WTC11 (cell line): ENCODE measurements at regions not wholly inside any gene's neighbourhood (a gene's known extent, or its start where the extent isn't known, plus 50 kb on each side); places are given as distances from the start of the nearest gene placed in this dataset.

Experiments
- ATAC-seq: fragments of 200-7000 bp; cut with Tn5 transposase; 2 replicates; pipeline ENCODE4 v1.10.0; 2021; ENCODE audit warnings: mild to moderate bottlenecking, moderate library complexity
- CTCF ChIA-PET: fragments of 300-600 bp; sonication (Branson Sonifier 250); formaldehyde crosslinking; loops from one replicate; lab custom pipeline; 2021; ENCODE audit warnings: antibody characterized with exemption; lab: Charles Lee
- POLR2A ChIA-PET: fragments of 350-600 bp; sonication (Branson Sonifier 250); formaldehyde crosslinking; loops from one replicate; lab custom pipeline; 2021; ENCODE audit warnings: antibody characterized with exemption; lab: Charles Lee
- DNase-seq: peaks from one replicate; pipeline ENCODE4 v3.0.0; 2021; ENCODE audit warnings: low spot score
- H3K27ac Mint-ChIP-seq: 2 replicates; pipeline ENCODE4 v1.8.0; 2021; ENCODE audit warnings: mixed read lengths
- H3K27me3 Mint-ChIP-seq: 2 replicates; pipeline ENCODE4 v1.8.0; 2021; ENCODE audit warnings: low read depth, mild to moderate bottlenecking, moderate library complexity, mixed read lengths
- H3K36me3 Mint-ChIP-seq: 2 replicates; pipeline ENCODE4 v1.8.0; 2021; ENCODE audit warnings: mixed read lengths
- H3K4me1 Mint-ChIP-seq: 2 replicates; pipeline ENCODE4 v1.8.0; 2022; ENCODE audit warnings: mixed read lengths
- H3K4me3 Mint-ChIP-seq: 2 replicates; pipeline ENCODE4 v1.8.0; 2021; ENCODE audit warnings: mild to moderate bottlenecking, moderate library complexity, mixed read lengths
- H3K9me3 Mint-ChIP-seq: 2 replicates; pipeline ENCODE4 v1.8.0; 2021; ENCODE audit warnings: mixed read lengths
- CBFB ChIP-seq: sonication (generic); formaldehyde crosslinking; IDR thresholded peaks from 2 replicates; pipeline ENCODE4 v1.8.1; 2022; ENCODE audit warnings: mild to moderate bottlenecking, low read depth, missing genetic modification reagents
- CREM ChIP-seq: sonication (generic); formaldehyde crosslinking; IDR thresholded peaks from 2 replicates; pipeline ENCODE4 v1.8.1; 2022; ENCODE audit warnings: mild to moderate bottlenecking, missing genetic modification reagents, moderate library complexity
- GRHL2 ChIP-seq: fragments of 250-450 bp; sonication (Bioruptor Pico); IDR thresholded peaks from 2 replicates; pipeline ENCODE4 v1.8.0; 2022; ENCODE audit warnings: mild to moderate bottlenecking, moderate library complexity; ENCODE audit not compliant: insufficient replicate concordance, severe bottlenecking
- IRF2 ChIP-seq: sonication (generic); formaldehyde crosslinking; IDR thresholded peaks from 2 replicates; pipeline ENCODE4 v1.8.0; 2022; ENCODE audit warnings: low read depth, missing genetic modification reagents, borderline replicate concordance
- MLX ChIP-seq: sonication (generic); formaldehyde crosslinking; IDR thresholded peaks from 2 replicates; pipeline ENCODE4 v1.8.1; 2023; ENCODE audit warnings: mild to moderate bottlenecking, missing genetic modification reagents, moderate library complexity
- MXD4 ChIP-seq: fragments of 250-450 bp; sonication (Bioruptor Pico); IDR thresholded peaks from 2 replicates; pipeline ENCODE4 v1.8.0; 2021; ENCODE audit warnings: mild to moderate bottlenecking, moderate library complexity, borderline replicate concordance
- MYBL2 ChIP-seq: sonication (generic); formaldehyde crosslinking; IDR thresholded peaks from 2 replicates; pipeline ENCODE4 v1.8.1; 2023; ENCODE audit warnings: mild to moderate bottlenecking, moderate library complexity, missing genetic modification reagents
- NR1H2 ChIP-seq: sonication (generic); formaldehyde crosslinking; IDR thresholded peaks from 2 replicates; pipeline ENCODE4 v1.9.0; 2021; ENCODE audit warnings: mild to moderate bottlenecking, moderate library complexity, missing genetic modification reagents
- NR3C1 ChIP-seq: sonication (generic); formaldehyde crosslinking; conservative IDR thresholded peaks from 2 replicates; pipeline ENCODE4 v1.8.1; 2023; ENCODE audit warnings: low read depth, mild to moderate bottlenecking, missing genetic modification reagents
- OVOL2 ChIP-seq: fragments of 250-450 bp; sonication (Bioruptor Pico); IDR thresholded peaks from 2 replicates; pipeline ENCODE4 v1.9.0; 2021; ENCODE audit warnings: mild to moderate bottlenecking, borderline replicate concordance
- TEAD4 ChIP-seq: sonication (generic); formaldehyde crosslinking; IDR thresholded peaks from 2 replicates; pipeline ENCODE4 v1.8.0; 2022; ENCODE audit warnings: mild to moderate bottlenecking, missing genetic modification reagents
- TP53 ChIP-seq: sonication (generic); formaldehyde crosslinking; IDR thresholded peaks from 2 replicates; pipeline ENCODE4 v1.8.1; 2023; ENCODE audit warnings: mild to moderate bottlenecking, missing genetic modification reagents
- USF2 ChIP-seq: sonication (generic); formaldehyde crosslinking; IDR thresholded peaks from 2 replicates; pipeline ENCODE4 v1.8.1; 2023; ENCODE audit warnings: mild to moderate bottlenecking, missing genetic modification reagents, moderate library complexity
- ZNF232 ChIP-seq: sonication (generic); formaldehyde crosslinking; IDR thresholded peaks from 2 replicates; pipeline ENCODE4 v1.8.0; 2022; ENCODE audit warnings: mild to moderate bottlenecking, missing genetic modification reagents
- ZNF281 ChIP-seq: sonication (generic); formaldehyde crosslinking; IDR thresholded peaks from 2 replicates; pipeline ENCODE4 v1.8.0; 2023; ENCODE audit warnings: mild to moderate bottlenecking, missing genetic modification reagents
- ZNF423 ChIP-seq: fragments of 250-450 bp; sonication (Bioruptor Pico); IDR thresholded peaks from 2 replicates; pipeline ENCODE4 v2.1.2; 2022; ENCODE audit warnings: mild to moderate bottlenecking, moderate library complexity
- TF ChIP-seq, protein P1 (sequence below): sonication (generic); formaldehyde crosslinking; IDR thresholded peaks from 2 replicates; pipeline ENCODE4 v1.8.1; 2023; ENCODE audit warnings: mild to moderate bottlenecking, missing genetic modification reagents
- TF ChIP-seq, protein P2 (sequence below): fragments of 250-450 bp; sonication (Bioruptor Pico); IDR thresholded peaks from 2 replicates; pipeline ENCODE4 v1.9.0; 2021; ENCODE audit warnings: moderate library complexity, mild to moderate bottlenecking, inconsistent platforms, borderline replicate concordance
- TF ChIP-seq, protein P3 (sequence below): sonication (generic); formaldehyde crosslinking; IDR thresholded peaks from 2 replicates; pipeline ENCODE4 v1.8.0; 2022; ENCODE audit warnings: mild to moderate bottlenecking, missing genetic modification reagents

DNA sequence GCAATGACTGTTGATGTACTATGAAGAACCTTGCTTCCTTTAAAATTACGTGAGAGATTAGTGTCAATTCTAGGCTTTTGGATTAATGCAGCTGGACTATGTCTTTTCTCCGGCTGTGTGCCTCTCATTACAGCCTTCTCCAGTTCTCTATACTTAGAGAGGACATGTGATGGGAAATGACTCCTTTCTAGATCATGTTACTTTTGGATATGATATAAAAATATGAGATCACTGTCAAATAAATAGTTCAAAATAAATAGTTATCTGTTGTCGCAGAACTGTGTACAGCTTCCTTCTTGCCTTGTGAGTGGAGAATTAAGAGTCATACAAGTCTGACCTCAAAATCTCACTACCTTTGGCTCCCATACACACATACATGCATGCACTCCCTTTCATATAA, 592.4 kb downstream of the DIPK2A start (continued):
- TF ChIP-seq IRF2 (no peak), NR3C1 (CRISPR knock-in tag) (no peak), ZNF423 (no peak), ZNF232 (CRISPR knock-in tag) (no peak), CBFB (no peak), GRHL2 (no peak), TP53 (CRISPR knock-in tag) (no peak)

DNA sequence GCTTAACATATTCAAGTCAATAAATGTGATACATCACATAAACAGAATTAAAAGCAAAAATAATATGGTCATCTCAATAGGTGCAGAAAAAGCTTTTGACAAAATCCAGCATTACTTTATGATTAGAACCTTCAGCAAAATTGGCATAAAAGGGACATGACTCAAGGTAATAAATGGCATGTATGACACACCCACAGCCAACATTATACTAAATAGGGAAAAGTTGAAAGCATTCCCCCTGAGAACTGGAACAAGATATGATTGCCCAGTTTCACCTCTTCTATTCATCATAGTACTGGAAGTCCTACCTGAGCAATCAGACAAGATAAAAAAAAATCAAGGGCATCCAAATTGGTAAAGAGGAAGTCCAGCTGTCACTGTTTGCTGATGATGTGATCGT, 594.7 kb downstream of the DIPK2A start:
- H3K9me3 Mint-ChIP-seq = peaks cover 8% of the 10 kb centered on the region; the same call in 1 of the 2 replicates
- H3K4me1 Mint-ChIP-seq = no peaks in the 10 kb centered on the region
- ChIA-PET CTCF (no interaction called here), POLR2A (no interaction called here)
- H3K27ac Mint-ChIP-seq = no peak overlapping the region
- no peak overlapping the region for H3K4me3 Mint-ChIP-seq
- TF ChIP-seq TP53 (CRISPR knock-in tag) (no peak), TEAD4 (CRISPR knock-in tag) (no peak), MLX (CRISPR knock-in tag) (no peak)
- TF ChIP-seq, protein P1, sequence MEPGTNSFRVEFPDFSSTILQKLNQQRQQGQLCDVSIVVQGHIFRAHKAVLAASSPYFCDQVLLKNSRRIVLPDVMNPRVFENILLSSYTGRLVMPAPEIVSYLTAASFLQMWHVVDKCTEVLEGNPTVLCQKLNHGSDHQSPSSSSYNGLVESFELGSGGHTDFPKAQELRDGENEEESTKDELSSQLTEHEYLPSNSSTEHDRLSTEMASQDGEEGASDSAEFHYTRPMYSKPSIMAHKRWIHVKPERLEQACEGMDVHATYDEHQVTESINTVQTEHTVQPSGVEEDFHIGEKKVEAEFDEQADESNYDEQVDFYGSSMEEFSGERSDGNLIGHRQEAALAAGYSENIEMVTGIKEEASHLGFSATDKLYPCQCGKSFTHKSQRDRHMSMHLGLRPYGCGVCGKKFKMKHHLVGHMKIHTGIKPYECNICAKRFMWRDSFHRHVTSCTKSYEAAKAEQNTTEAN (CRISPR knock-in tag) = no peak
- no peak for ATAC-seq
- no peak for DNase-seq
- H3K36me3 Mint-ChIP-seq = no peaks in the 10 kb centered on the region
- H3K27me3 Mint-ChIP-seq = no peaks in the 10 kb centered on the region

GRCh38 chr3:144569651-144570050, 598.0 kb downstream of the DIPK2A start:
- Mint-ChIP-seq H3K4me3 (no peak overlapping the region), H3K27ac (no peak overlapping the region), H3K4me1 (no peaks in the 10 kb centered on the region), H3K9me3 (peaks cover 8% of the 10 kb centered on the region; the same call in 1 of the 2 replicates), H3K27me3 (no peaks in the 10 kb centered on the region), H3K36me3 (no peaks in the 10 kb centered on the region)
- ChIA-PET POLR2A (no interaction called here), CTCF (no interaction called here)
- ATAC-seq = no peak
- DNase-seq = no peak
- TF ChIP-seq MYBL2 (CRISPR knock-in tag) = no peak
- TF ChIP-seq, protein P2, sequence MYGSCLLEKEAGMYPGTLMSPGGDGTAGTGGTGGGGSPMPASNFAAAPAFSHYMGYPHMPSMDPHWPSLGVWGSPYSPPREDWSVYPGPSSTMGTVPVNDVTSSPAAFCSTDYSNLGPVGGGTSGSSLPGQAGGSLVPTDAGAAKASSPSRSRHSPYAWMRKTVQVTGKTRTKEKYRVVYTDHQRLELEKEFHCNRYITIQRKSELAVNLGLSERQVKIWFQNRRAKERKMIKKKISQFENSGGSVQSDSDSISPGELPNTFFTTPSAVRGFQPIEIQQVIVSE (CRISPR knock-in tag) = no peak
- no peak for TF ChIP-seq TEAD4 (CRISPR knock-in tag)
- no peak for TF ChIP-seq TP53 (CRISPR knock-in tag)
- TF ChIP-seq, protein P3, sequence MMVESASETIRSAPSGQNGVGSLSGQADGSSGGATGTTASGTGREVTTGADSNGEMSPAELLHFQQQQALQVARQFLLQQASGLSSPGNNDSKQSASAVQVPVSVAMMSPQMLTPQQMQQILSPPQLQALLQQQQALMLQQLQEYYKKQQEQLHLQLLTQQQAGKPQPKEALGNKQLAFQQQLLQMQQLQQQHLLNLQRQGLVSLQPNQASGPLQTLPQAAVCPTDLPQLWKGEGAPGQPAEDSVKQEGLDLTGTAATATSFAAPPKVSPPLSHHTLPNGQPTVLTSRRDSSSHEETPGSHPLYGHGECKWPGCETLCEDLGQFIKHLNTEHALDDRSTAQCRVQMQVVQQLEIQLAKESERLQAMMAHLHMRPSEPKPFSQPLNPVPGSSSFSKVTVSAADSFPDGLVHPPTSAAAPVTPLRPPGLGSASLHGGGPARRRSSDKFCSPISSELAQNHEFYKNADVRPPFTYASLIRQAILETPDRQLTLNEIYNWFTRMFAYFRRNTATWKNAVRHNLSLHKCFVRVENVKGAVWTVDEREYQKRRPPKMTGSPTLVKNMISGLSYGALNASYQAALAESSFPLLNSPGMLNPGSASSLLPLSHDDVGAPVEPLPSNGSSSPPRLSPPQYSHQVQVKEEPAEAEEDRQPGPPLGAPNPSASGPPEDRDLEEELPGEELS (CRISPR knock-in tag) = no peak
- no peak for TF ChIP-seq ZNF281 (CRISPR knock-in tag)
- TF ChIP-seq OVOL2 (CRISPR knock-in tag) = no peak
- TF ChIP-seq USF2 (CRISPR knock-in tag) = no peak
- no peak for TF ChIP-seq IRF2
- TF ChIP-seq NR1H2 (CRISPR knock-in tag) = no peak
- no peak for TF ChIP-seq CREM (CRISPR knock-in tag)
- TF ChIP-seq MXD4 (CRISPR knock-in tag) = no peak
